Fibroblast of lung (primary cell): ENCODE measurements at regions not wholly inside any gene's neighbourhood (a gene's known extent, or its start where the extent isn't known, plus 50 kb on each side); places are given as distances from the start of the nearest gene placed in this dataset.

ENCODE experiments used
- EZH2 ChIP-seq: IDR thresholded peaks from 2 replicates; pipeline ENCODE4 v1.5.1; 2012; ENCODE audit warnings: low read length, control low read depth, mild to moderate bottlenecking; ENCODE audit errors: missing control alignments
- TF ChIP-seq, protein P1 (sequence below), 2 donors: IDR thresholded peaks in 1 of 2; conservative IDR thresholded peaks in 1 of 2; 1 replicate in 1 of 2; 2 replicates in 1 of 2; pipeline ENCODE4 v1.5.1; 2011 to 2012; ENCODE audit warnings: low read length in 2 of 2, control low read depth in 1 of 2, inconsistent platforms in 1 of 2, low read depth in 1 of 2, mild to moderate bottlenecking in 1 of 2

DNA sequence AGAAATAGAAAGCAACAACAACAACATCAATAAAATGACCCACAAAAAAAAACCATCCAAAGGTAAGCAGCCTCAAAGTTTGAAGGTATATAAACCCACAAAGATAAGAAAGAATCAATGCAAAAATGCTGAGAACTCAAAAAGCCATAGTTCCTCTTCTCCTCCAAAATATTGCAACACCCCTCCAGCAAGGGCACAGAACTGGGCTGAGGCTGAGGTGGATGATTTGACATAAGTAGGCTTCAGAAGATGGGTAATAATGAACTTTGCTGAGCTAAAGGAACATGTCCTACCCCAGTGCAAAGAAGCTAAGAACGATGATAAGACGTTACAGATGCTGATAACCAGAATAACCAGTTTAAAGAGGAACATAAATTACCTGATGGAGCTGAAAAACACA is 188.8 kb upstream of the BTBD3 start:
- TF ChIP-seq, protein P1, sequence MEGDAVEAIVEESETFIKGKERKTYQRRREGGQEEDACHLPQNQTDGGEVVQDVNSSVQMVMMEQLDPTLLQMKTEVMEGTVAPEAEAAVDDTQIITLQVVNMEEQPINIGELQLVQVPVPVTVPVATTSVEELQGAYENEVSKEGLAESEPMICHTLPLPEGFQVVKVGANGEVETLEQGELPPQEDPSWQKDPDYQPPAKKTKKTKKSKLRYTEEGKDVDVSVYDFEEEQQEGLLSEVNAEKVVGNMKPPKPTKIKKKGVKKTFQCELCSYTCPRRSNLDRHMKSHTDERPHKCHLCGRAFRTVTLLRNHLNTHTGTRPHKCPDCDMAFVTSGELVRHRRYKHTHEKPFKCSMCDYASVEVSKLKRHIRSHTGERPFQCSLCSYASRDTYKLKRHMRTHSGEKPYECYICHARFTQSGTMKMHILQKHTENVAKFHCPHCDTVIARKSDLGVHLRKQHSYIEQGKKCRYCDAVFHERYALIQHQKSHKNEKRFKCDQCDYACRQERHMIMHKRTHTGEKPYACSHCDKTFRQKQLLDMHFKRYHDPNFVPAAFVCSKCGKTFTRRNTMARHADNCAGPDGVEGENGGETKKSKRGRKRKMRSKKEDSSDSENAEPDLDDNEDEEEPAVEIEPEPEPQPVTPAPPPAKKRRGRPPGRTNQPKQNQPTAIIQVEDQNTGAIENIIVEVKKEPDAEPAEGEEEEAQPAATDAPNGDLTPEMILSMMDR (conservative IDR thresholded peaks at IDR 0.05 in 1 of 2, IDR thresholded peaks at IDR 0.05 in 1 of 2; ENCODE audit: low read depth in 1 of 2, low read length in 2 of 2), result no peak
- no peak for TF ChIP-seq EZH2
